Peyer's patch (tissue), 4 donors: ENCODE measurements at regions not wholly inside any gene's neighbourhood (a gene's known extent, or its start where the extent isn't known, plus 50 kb on each side); places are given as distances from the start of the nearest gene placed in this dataset.

Experiments used
- POLR2A ChIP-seq, 2 donors: fragments of 450-650 bp; IDR thresholded peaks; one replicate each; pipeline ENCODE4 v1.5.1; 2017; ENCODE audit warnings: antibody characterized with exemption in 2 of 2, mild to moderate bottlenecking in 2 of 2, moderate library complexity in 2 of 2
- TF ChIP-seq, protein P1 (sequence below), 6 experiments: fragments of 450-650 bp in 4 of 6; fragments of 200-600 bp in 2 of 6; sonication (generic) in 1 of 6; IDR thresholded peaks; one replicate each; pipeline ENCODE4 v1.5.1; 2017 to 2019; ENCODE audit warnings: antibody characterized with exemption in 6 of 6, mild to moderate bottlenecking in 3 of 6, moderate library complexity in 1 of 6

GRCh38 chr5:107286447-107287098 lies 384.2 kb downstream of the EFNA5 start:
- TF ChIP-seq, protein P1, sequence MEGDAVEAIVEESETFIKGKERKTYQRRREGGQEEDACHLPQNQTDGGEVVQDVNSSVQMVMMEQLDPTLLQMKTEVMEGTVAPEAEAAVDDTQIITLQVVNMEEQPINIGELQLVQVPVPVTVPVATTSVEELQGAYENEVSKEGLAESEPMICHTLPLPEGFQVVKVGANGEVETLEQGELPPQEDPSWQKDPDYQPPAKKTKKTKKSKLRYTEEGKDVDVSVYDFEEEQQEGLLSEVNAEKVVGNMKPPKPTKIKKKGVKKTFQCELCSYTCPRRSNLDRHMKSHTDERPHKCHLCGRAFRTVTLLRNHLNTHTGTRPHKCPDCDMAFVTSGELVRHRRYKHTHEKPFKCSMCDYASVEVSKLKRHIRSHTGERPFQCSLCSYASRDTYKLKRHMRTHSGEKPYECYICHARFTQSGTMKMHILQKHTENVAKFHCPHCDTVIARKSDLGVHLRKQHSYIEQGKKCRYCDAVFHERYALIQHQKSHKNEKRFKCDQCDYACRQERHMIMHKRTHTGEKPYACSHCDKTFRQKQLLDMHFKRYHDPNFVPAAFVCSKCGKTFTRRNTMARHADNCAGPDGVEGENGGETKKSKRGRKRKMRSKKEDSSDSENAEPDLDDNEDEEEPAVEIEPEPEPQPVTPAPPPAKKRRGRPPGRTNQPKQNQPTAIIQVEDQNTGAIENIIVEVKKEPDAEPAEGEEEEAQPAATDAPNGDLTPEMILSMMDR (IDR thresholded peaks at IDR 0.05), result no peak
- no peak for TF ChIP-seq POLR2A (IDR thresholded peaks at IDR 0.05)
